Suppressor macrophage treated with lipopolysaccharide for 1 hour (primary cell): ENCODE measurements at regions not wholly inside any gene's neighbourhood (a gene's known extent, or its start where the extent isn't known, plus 50 kb on each side); places are given as distances from the start of the nearest gene placed in this dataset.
A peak's percentile ranks its signal among the peaks of the same experiment; 100 is the strongest.
"Not testable (repeated sequence)": the region's sequence is repeated elsewhere in the genome, so short reads cannot be mapped to it uniquely, and the experiment has no call there.

Experiments
- DNase-seq, 3 donors: peaks; one replicate each; pipeline ENCODE4 v3.0.0-alpha.2; 2020 to 2022

GRCh38 chr2:226310146-226310545 is 489.5 kb downstream of the IRS1 start:
- DNase-seq = no peak

GRCh38 chr2:226308986-226309385 is 490.6 kb downstream of the IRS1 start:
- DNase-seq = no peak

DNA sequence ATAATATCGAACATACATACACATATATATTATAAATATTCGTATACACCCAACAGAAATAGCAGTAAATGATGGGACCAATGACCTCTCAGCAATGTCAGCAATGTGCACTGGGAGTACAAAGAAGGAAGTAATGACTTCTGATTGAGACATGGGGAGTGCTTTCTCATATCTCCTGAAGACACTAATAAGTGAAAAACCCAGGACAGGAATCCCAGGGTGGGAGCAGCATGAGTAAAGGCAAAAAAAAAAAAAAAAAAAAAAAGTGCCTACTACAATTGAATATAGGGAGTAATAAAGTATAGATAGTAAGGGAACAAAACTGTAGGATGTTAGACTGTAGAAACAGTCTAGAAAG is 491.3 kb downstream of the IRS1 start:
- peak; percentile 37 to 60 (median 58) for DNase-seq

- peak; percentile 44 to 52 (median 48) for DNase-seq
Measured at GRCh38 chr2:226307487-226308322, 491.9 kb downstream of the IRS1 start.

GRCh38 chr2:226306969-226307368 is 492.7 kb downstream of the IRS1 start:
- DNase-seq = no peak

GRCh38 chr2:226304308-226304707 is 495.3 kb downstream of the IRS1 start:
- DNase-seq = peak; percentile 56 to 89 (median 79)

DNA sequence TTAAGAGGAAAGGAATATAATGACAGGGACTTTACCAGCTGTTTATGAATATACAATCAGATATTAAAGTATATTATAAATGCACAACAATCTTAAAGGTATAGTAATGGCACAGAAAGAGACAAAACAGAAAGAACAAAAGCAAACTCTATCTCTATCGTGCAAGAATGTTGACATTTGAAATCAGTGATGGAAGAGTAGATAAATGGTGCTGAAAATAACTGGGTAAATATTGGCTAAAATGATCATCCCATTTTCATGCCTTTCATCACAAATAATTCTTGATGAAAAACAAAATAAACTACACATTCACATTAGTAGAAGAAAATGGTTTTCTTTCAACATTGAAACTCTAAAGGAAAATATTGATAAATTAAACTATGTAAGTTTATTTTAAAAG is 495.9 kb downstream of the IRS1 start:
- DNase-seq = no peak

DNA sequence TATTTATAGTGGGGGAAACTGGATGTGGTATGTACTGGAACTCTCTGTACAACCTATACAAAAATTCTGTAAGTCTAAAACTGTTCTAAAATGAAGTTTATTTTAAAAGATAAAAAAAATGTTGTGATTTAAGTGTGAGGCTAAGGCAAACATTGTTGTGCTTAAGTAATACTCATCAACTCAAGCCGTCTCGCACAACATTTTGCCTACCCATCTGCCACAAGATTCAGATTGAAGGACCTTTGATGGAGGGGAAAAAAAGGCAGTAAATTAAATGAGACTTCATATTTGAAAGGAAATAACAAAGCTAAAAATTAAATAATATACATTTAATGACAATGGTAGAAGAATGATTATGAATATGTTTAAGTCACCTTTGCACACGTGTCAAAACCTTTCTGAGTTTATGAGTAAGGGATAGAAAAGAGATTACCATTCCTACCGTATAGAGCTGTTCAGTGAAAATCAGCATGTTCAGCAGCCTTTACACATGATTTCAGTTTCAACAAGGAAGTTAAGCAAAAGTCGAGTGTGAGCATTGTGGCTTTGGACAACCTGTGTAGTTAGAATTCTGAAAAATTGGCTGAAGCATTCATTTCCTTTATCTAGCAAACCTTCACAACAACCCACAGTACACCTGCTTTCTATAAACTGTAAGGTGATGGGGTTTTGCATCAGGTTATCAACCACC is 499.3 kb downstream of the IRS1 start:
- peak in 2 of 3 donors; percentile 37 to 48 for DNase-seq

DNA sequence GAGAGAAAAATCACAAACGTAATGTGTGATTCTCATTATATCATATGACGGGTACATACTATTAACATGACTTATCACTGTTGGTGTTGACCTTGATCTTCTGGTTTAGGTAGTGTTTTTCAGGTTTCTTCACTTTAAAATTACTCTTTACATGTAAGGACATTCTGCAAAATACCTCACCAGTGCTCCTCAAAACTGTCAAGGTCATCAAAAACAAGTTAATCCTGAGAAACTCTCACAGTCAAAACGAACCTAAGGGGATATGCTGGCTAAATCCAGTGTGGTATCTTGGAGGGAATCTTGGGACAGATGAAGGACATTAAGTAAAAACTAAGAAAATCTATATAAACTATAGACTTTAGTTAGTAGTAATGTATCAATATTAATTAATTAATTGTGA is 499.8 kb downstream of the IRS1 start:
- DNase-seq = no peak

- DNase-seq = no peak
Measured at GRCh38 chr2:226295681-226296080, 503.9 kb downstream of the IRS1 start.

DNA sequence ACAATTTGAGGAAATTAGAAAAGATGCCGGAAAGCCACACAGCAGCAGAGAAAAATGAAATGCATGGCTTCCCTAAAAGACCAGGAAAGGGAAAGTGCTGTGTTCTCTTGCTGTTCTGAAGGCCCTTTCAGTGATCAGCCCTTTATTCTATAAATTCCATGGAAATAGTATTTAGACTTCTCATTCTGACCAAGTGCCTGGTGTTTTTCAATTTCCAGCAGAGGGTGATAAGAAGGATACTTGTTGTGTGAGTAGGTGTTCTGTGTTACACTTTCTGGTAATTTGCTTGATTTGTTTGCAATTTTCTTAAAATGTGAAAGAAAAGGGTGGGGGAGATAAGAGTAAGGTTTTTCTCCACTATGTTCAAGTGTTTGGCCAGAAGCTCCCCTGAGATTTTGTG is 504.5 kb downstream of the IRS1 start:
- DNase-seq = no peak

- not testable (repeated sequence) for DNase-seq
Measured at GRCh38 chr2:226291281-226291680, 508.3 kb downstream of the IRS1 start.

DNA sequence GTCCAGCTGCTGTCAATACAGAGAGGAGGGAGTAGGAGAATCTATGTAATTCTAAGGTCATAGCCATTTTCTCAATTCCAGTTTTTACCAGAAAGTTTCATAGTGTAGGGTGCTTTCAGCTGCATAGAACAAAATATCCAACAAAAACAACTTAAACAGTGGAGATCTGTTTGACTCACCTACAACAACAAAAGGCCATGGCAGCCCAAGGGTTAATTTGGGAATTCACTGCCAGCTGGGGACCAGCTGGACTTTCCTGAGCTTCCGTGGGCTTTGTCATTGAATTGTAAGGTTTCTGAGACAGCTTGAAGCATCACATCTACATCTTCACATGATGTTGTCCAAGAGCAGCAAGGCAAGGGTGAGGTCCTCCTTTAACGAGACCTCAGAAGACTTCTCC is 512.7 kb downstream of the IRS1 start:
- no peak for DNase-seq

- DNase-seq = no peak
Measured at GRCh38 chr2:226283796-226284195, 515.8 kb downstream of the IRS1 start.

DNA sequence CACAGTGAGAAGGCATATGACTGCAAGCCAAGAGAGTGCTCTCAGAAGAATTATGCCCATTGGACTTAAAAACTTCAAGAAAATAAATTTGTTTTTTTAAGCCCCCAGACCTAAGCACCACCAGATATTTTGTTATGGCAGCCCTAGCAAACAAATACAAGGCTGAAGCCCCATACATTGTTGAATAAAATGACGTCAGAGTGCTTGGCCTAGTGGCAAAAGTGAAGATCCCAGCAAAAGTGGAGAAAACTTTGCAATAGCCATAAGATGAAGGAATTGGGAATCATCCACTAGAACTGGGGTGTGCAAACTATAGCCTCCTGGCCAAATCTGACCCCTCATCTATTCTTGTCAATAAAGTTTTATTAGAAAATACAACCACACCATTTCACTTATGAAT is 517.5 kb downstream of the IRS1 start:
- no peak for DNase-seq

DNA sequence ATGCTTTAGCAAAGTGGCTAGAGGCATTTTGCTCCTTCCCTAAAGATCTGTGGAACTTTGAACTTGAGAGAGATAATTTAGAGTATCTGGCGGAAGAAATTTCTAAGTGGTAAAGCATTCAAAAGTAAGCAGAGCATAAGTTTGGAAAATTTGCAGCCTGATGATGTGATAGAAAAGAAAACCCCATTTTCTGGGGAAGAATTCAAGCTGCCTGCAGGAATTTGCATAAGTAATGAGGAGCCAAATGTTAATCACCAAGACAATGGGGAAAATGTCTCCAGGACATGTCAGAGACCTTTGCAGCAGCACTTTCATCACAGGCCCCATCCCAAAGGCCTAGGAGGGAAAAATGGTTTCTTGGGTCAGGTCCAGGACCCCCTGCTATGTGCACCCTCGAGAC is 519.5 kb downstream of the IRS1 start:
- not testable (repeated sequence) for DNase-seq

DNA sequence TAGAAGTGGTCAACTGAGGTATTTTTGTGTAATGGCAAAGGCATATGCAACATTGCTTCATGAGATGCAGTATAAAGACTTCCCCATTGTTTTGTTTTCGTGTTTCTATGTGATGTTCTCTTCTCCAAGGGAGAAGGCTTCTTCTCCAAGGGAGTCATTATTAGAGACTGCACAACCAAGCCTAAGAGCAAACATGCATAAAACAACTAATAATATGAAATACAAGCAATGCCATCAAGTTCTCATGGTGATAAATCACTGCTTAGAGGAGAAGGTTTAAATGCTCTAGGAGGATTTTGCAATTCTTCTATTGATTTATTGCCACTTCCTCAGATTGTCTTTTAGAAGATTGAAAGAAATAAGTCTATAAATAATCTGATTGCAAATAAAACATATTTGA is 524.4 kb downstream of the IRS1 start:
- no peak for DNase-seq

DNA sequence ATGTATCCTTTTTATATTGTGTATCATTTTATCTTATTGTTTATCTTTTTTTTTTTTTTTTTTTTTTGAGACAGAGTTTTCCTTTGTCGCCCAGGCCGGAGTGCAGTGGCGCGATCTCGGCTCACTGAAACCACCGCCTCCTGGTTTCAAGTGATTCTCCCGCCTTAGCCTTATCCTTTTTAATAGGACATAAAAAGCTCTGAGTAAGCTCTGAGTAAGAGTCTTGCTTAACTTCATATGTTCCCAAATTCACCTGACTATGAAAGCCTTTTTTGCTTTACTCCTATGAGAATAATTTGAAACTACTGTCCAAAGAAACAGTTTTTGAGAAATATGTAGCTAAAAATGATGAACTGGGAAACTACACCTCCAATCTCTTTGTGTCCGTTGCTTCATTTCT is 525.5 kb downstream of the IRS1 start:
- no peak for DNase-seq

- DNase-seq = no peak
Measured at GRCh38 chr2:226273440-226273839, 526.2 kb downstream of the IRS1 start.

DNA sequence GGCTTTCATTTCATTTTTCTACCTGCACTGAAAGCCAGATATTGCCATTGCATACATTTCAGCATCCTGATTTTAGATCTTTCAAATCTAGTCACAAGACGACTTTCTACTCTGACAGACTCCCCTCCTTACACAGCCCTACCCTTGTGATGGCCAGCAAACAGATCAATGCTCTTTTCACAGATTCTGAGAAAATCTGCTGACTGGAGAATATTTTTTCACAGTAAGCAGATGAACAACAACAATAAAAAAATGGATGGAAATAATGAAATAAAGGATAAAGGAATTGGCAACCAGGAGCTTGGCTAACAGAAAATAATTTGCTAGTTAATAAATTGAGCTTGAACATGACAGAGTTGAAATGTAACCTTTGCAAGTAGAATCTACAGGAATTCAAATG is 527.2 kb downstream of the IRS1 start:
- no peak for DNase-seq

DNA sequence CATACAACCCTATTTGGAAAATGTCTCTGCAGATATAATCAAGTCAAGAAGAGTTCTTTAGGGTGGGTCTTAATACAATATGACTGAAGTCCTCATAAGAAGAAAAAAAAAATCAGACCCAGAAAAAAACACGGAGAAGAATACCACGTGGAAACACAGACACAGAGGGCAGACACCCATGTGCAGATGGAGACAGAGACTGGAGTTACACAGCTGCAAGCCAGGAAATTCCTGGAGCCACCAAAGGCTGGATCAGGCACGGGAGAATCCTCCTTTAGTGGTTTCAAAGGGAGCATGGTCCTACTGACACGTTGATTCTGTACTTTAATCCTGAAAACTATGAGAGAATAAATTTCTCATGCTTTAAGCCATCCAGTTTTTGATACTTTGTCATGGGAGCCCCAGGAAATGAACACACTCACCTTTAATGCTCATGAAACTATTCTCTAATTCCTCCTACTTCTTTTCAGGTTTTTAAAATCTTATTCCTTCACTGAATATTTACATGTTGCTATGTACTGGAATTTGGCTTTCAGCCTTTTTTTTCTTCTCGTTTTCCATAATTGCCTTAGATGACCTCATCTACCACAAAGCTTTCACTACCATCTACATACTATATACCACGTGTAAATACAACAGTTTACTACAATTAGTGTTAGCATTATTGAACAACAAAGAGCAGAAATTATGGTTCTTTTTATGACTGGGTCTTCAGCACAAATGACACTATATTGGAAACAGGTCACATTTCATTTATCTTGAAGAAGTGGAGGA is 529.1 kb downstream of the IRS1 start:
- DNase-seq = no peak

DNA sequence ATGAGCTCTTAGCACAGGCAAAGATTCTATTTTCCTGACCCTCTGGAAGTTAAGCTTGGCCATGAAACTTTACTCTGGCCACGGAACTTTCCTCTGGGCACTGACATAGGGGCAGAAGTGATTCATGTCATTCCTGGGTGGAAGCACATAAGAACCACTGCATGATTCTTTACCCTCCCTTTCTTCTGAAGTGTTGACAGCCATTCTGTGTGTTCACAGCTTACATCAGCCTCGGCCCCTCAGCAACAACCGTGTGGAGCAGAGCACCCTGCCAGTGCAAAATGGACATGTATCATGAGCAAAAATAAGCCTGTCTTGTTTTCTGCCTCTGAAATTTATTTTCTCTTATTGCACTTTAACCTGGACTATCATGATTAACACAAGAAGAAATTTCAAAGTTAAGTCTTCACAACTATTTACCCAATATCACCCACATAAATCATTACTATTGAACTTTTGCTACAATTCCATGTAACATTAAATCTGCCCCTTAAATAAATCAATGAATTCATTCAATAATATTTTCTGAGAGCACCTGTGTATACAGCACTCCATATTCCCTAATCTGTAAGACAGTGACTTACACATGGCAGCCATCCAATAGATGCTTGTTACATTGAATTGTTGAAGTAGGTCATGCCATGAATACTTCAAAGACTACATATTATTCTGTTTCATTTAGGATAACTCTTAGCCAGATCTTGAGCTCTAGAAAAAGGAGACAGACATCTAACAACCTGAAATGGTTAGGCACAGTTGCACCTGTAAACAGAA is 531.9 kb downstream of the IRS1 start:
- no peak for DNase-seq
